GM18511 (cell line): ENCODE measurements at regions not wholly inside any gene's neighbourhood (a gene's known extent, or its start where the extent isn't known, plus 50 kb on each side); places are given as distances from the start of the nearest gene placed in this dataset.

Source experiments
- ATAC-seq: cut with Tn5 transposase; IDR thresholded peaks from one replicate; pipeline ENCODE4 v1.9.1; 2021; ENCODE audit warnings: mild to moderate bottlenecking, moderate library complexity; ENCODE audit not compliant: unreplicated experiment

DNA sequence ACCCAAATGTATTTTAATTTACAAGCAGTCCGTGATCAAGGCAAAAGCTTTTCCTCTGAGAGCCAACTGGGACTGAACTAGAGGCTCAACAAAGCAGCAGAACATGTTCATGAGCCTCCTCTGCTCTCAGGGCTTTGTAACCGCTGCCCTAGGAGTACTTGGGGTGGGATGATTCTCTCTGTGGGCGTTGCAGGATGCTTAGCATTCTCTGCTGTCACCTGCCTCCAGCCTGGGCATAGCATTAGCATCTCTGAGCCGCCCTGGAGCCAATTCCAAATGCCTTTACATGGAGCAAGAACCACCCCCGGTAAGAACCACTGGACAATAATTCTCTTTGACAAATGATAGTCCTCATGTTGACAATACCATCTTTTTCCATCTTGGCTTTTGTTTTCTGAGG lies 237.6 kb upstream of the CDH4 start:
- no peak for ATAC-seq

DNA sequence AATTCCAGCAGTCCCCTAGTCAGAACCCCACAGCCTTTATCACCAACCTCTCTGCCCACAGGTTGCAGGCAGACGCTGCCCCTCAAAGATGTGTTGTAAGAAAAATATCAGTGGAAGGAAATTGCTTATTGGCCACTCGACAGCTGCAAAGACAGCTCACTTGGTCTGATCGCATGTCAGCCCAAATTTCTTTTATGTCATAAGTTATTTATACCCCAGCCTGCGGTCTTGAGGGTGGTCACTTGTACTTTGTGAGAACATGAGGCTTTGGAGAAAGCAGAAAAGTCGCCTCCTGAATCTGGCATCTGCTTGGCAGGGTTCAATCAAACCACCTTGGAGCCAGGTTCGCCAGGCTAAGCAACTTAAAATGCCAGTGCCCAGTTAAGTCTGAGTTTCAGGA lies 236.5 kb upstream of the CDH4 start:
- ATAC-seq = no peak

DNA sequence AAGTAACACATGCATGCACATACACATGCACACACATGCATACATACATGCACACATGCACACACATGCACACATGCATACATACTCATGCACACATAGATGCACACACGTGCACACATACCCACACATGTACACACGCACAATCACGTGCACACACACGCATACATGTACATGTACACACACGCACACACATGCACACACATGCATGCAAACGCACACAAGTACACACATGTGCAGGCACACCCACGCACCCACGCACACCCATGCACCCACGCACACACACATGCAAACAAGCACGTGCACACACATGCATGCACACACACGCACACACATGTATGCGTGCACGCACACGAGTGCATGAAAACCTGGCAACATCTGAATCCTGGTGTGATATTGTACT lies 232.7 kb upstream of the CDH4 start:
- ATAC-seq = no peak

DNA sequence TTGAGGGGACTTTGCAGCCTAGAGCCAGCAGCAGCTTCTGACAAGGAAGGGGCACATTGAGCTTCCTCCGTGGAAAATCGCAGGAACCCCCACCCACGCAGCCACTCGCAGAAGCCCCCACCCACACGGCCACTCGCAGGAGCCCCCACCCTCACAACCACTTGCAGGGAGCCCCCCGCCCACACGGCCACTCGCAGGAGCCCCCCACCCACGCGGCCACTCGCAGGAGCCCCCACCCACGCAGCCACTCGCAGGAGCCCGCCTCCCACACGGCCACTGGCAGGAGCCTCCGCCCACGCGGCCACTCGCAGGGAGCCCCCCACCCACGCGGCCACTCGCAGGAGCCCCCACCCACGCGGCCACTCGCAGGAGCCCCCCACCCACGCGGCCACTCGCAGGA lies 228.4 kb upstream of the CDH4 start:
- no peak for ATAC-seq

DNA sequence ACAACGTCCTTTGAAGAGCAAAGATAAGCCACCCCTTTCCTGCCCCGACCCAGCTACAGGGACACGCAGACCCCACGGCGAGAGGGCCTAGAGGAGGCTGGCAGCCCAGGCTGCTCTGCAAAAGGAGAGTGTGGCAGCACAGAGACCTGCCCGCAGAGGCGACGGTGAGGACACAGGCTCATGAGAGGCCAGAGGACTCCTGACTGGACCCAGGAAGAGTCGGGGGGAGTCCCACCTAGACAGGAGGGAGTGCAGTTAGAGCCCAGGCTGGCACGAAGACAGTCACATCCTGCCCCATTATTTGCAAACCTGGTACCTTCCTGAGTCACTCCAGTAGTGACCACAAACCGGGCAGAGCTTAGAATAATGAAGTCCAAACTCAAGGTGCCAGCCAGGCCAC lies 227.7 kb upstream of the CDH4 start:
- no peak for ATAC-seq

DNA sequence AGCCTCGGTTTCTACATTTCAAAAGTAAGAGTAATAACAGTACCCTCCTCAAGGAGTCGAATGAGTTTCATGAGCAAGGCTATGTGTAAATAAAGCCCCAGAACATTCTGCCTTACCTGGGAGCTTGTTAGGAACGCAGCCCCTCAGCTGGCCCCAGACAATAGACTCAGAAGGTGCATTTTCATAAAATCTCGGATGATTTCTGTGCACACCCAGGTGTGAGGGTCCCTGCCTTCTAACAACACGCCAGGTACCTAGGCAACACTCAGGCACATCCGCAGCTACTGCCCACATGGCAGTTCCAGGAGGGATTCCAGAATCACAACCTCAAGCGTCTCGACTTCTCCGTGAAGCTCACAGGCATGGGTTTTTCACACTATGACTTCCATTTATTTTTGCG lies 226.5 kb upstream of the CDH4 start:
- no peak for ATAC-seq

DNA sequence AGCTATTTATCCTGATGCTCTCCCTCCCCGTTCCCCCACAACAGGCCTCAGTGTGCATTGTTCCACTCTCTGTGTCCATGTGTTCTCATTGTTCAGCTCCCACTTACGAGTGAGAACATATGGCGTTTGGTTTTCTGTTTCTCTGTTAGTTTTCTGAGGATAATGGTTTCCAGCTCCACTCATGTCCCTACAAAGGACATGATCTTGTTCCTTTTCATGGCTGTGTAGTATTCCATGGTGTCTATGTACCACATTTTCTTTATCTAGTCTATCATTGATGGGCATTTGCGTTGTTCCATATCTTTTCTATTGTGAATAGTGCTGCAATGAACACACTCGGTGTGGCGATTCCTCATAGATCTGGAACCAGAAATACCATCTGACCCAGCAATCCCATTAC lies 225.9 kb upstream of the CDH4 start:
- no peak for ATAC-seq

DNA sequence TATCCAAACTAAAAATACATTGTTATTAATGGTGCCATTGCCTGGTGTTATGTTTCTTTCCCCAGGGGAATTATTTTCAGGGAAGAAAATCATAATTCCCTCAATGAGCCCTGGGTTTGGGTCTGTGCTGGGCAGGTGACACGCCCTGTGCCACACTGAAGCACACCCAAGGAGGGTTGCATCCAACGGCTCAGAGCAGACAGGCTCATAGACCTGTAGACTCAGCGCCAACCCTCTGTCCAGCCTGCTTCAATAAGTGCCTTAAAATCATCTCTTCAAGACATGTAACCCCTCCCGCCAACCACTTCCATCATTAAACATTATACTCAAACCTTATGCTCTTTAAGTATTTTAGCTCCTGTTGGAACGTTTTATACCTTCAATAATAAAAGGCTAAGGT lies 225.3 kb upstream of the CDH4 start:
- ATAC-seq = no peak

DNA sequence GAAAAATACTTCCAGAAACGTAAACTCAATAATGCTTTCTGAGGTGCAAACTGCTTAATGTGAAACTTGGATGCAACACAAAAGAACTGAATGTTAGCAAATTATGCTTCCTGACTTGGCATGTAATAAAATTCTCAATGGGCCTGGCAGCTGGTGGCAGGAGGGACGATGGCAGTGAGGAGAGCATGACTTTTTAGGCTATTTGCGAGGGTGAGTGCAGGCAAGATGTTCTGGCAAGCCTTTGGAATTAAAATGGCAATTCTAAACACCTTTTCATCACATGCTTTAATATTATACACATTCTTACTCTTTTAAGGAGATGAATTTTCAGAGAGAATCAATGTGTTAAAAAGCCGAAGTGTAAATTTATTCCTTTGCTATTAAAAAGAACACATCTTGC lies 224.8 kb upstream of the CDH4 start:
- ATAC-seq = no peak

DNA sequence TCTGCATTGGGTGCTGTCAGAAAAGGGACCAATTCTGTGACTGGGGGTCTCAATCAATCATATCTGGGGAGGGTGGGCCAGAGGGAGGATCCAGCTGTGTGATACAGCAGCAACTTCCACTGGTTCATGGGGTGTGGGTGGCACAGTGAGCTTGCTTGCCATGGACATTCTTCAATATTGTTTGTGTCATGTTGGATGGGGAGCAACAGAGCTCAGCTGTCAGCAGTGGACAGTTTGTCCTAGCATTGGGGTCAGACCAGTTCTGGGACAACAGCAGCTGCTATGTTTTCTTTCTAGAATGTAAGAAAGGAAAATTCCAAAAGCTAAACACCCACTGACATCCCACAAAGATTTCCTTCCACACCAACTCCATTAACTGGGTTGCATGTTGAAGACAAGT lies 221.9 kb upstream of the CDH4 start:
- ATAC-seq = no peak

DNA sequence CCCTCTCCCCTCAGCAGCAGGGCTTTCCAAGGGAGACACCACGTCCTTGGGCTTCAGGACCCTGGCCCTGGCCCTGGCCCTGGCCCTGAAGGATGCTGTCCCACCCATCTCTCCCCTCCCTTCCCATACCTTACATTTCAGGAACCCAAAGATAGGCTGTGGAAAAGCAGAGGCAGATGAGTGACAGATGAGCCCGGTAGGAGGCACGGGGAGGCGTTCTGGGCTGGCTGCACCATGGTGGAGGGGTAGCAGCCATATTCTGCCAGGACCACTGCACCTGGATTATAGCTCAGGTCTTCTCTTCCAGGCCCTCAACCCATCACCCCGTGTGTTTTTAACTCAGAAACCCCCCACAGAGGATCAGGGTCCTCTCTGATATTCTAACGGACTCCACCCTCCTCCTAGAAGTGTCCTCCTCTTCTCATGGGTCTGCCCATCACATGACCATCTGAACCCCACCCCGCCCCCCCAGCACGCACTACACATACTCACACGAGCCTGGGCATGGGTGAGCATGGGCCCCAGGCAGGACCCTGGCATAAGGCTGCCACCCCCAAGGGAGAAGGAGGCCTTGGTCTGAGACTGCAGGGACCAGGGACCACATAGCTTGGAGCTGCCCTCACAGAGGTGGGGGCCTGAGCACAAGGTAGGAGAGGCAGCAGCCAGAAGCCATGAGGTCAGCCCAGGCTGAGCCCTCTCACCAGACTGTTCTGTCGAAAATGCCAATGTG lies 220.8 kb upstream of the CDH4 start:
- ATAC-seq = no peak

DNA sequence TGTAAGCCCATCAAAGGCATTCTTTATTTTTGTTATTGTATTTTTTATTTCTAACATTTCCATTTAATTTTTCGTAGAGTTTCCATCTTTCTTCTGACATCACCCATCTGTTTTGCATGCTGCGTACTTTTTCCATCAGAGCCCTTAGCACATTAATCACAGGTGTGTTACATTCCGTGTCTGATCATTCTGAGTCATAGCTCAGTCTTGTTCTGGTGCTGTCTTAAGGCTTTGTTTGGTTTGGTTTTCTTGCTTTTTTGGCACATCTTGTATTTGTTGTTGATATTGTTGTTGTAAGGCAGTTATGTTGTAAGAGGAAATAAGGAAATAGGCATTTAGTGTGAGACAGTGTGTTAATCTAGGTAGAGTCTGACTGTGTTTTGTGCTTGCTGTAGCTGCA lies 214.6 kb upstream of the CDH4 start:
- no peak for ATAC-seq

DNA sequence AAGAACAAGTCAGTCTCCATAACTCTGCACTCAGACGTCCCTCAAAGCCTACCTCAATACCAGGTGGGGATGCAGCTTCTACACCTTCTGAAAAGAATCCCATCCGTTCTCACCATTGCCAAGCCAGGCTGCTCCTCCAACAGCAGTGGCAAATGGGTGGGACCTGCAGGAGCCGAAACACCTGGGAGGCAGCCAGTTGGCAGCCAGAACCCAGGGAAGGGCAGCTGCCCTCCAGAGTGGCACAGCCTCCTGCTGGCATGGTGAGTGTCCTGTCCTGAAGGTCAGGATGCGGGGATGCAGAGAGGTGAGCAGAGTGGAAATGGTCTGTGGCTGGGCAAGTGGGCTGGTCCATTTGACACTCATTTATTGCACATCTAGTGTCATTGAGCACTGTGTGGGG lies 210.6 kb upstream of the CDH4 start:
- no peak for ATAC-seq

DNA sequence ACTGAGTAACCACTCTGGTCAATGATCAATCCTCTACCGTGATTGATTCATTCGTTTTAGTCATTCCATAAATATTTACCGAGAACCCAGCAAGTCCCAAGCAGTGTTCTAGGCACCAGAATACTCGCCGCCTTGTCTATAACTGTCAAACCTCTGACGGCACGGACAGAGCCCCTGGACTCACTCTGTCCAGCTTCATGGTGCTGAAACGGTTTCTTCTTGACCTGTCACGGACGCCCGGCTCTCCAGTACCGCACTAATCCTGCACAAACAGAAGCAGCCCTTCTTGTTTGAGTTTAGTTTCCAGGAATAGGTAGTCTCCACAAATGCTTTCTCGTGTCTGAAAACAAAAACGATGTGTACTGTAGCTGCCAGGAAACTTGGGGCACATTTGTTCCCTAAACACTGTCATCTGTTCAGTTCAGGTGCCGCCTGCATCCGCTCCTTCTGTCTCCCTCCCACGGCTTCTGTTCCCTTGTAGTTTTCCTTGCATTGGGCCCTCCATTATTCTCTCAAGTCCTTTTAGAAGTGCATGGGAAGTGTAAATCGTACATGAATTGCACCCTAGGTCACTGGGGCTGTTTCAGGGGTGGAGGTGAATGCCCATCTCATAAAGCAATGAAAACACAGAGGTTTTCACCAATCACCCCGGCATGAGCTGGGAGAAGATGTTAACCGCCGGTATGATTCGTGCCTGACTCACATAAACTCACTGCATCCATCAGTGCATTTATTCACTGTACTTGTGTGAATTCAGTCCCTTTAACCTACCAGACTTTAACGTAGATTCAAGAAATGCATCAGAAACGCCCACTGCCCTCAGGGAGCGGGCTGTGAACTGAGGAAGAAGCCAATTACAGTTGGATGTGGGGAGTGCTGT lies 209.3 kb upstream of the CDH4 start:
- ATAC-seq = no peak

DNA sequence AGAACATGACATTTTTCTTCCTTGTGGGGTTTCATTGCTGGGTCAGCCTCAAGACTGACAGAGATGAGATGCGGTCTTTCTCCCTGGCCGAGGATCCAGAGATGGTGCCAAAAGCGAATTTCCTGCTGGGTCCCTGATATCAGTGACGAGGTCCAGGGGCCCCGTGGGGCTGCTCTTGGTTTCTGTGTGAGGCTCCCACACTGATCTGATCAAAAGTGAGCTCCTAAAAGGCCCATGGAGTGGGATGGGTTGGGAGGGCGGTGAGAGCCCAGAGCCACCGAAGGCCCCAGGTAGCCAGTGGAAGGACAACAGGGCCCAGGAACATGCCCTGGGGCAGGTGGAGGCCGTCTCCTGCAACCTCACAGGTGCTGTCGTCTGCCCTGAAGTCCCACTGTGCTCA lies 208.4 kb upstream of the CDH4 start:
- no peak for ATAC-seq

DNA sequence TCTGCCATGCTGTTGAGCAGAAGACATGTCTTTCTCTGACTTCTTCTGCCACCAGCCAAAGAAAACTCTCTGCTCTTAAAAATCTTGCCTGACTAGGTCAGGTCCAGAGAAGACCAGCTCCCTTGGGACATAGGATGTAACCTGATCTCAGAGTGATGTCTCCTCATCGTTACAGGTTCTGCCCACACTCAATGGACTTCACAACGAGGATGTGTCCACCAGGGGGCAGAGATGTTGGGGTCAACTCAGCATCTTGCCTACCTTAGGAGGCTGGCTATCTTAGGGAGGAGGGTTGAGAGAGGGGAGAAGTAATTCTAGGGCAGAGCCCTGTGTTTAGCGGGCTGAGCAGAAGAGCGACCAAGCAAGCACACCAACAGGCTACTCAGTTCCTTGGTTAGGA lies 207.6 kb upstream of the CDH4 start:
- no peak for ATAC-seq

DNA sequence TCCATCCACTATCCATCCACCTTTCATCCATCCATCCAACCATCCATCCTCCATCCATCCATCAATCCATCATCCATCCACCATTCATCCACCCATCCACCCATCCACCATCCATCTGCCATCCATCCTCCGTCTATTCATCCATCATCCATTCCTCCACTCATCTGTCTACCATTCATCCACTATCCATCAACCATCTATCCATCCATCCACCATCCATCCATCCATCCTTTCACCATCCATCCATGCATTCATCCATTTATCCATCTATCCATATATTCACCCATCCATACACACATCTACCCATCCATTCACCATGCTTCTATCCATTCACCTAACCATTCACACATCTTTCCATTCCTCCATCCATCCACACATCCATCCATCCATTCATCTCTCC lies 207.0 kb upstream of the CDH4 start:
- ATAC-seq = no peak

DNA sequence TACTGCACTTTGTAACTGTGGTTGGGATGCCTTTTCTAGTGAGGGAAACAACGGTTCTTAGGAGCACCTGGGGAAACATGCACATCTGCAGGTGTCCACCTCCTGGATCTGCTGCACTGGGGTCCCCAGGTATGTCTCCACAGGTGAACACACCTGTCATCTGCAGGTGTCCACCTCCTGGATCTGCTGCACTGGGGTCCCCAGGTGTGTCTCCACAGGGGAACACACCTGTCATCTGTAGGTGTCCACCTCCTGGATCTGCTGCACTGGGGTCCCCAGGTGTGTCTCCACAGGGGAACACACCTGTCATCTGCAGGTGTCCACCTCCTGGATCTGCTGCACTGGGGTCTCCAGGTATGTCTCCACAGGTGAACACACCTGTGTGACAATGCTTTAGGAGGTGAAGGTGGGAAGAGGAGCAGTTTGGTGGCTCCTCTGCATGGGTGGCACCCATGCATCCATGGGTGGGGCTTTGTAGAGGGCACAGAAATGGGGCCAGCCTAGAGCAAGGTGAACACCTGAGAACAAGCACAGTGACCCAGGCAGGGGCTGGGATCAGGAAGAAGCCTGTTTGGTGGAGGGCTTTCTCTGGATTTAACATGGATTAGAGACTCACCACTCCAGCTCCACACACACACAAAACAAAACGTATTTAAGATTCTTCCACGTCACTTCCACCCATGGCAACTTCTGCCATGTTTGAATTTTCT lies 206.0 kb upstream of the CDH4 start:
- no peak for ATAC-seq

DNA sequence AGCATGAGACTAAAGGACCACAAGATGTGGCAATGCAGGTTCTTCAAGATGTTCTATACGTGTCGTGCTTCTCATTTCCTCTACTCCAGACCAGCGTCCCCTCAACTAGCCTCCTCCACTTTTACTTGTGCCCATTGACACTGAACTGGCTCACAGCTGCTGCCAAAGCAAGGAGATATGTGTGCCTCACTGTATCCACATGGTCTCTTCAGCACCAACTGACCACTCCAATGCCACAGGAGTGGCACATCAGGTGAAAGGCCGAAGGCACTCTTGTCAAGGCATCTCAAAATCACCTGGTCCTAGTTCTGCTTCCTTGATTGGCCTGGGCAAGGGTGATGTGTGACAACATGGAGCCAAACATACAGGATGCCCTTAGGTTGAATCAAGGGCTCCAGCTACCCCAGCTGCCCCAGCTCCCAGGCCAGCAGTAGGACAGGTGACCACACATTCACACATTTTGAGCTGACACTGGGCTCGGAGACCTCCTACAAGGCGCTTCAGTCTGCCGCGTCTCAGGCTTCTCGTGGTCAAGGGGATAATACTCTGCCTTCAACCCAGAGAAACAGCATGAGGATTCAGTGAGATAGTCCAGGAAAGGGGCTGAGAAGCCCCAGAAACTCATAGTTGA lies 205.2 kb upstream of the CDH4 start:
- no peak for ATAC-seq

DNA sequence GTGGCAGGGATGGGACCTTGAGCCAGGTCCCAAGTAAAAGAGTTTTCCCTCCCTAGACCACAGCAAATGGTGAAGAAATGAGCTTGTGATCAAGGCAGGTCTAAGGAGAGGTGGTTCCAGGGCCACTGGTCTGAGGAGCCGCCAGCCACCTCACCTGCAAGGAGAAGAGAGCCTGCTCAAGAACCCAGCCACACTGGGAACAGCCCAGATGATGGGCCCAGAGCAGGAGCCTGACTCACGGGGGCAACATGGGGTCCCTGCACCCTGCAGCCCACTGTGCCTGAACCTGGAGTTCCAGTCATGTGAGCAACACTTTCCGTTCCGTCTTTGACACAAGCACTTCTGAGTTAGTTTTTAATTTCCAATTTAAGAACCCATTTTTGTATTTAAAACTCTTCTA lies 204.5 kb upstream of the CDH4 start:
- no peak for ATAC-seq

DNA sequence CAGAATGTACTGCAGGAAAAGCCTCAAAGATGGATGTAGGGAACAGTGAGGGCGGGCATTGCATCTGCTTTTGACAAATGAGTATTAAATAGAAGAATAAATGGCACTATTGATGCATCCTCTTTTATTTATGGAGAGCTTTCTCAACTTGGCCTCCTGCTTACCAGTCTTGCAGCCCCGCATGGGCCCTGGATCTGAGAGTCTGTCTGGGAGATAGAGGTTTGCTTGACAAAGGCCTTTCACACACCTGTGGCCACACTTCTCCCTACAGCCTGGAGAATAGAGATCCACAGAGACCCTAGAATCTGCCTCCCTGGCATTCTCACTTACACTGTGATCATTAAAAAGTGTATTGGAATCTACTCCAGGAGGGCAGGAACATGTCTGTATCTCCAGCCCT lies 203.8 kb upstream of the CDH4 start:
- no peak for ATAC-seq
